DMS79 treated with DMSO at 0.1 percent for 48 hours (cell line): ENCODE measurements at regions not wholly inside any gene's neighbourhood (a gene's known extent, or its start where the extent isn't known, plus 50 kb on each side); places are given as distances from the start of the nearest gene placed in this dataset.
A peak's percentile ranks its signal among the peaks of the same experiment; 100 is the strongest.

Source experiments
- DNase-seq: peaks from one replicate; lab custom pipeline; 2025; lab: John Stamatoyannopoulos, UW

DNA sequence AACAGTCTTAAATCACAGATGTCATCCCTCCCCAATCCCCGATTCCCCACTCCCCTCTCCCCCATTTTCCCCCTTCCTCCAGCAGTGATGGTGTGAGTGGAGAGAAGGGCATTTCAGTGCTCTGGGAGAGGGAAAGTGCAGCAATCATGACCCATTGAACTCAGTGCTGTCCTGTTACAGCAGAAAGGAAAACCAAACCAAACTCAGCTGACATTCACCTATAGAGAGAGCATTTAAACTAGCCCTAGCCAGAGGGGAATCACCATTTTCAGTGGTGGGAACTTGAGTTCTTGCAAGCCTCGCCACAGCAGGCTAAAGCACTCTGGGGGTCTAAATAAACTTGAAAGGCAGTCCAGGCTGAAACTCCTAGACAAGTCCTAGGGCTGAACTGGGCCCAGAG is 129.9 kb upstream of the COL21A1 start:
- DNase-seq: no peak

GRCh38 chr6:56375806-56376205 is 128.4 kb upstream of the COL21A1 start:
- peak; percentile 31 for DNase-seq

DNA sequence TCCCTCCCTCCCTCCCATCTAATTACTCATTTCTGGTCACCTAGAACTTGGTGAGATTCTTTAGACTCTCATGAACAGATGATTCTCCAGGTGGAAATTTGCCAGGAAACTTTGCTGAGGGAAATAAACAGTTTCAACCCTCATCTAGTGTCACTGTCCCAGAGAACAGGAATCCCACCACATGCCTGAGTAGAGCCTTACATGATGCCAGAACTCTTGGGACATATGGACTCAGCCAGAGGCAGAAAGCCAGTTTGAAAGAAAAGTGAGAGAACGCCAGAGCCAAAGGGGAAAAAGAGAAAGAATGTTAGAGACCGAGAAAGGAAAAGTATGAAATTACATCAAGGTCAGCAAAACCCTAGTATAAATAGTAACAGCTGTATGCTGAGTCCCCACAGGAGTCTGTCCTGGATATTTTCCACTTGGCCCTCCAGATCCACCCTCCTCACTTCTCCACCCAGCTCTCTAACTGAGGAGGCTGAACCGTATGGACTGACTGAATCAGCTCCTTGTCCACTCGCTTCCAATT is 127.5 kb upstream of the COL21A1 start:
- no peak for DNase-seq

DNA sequence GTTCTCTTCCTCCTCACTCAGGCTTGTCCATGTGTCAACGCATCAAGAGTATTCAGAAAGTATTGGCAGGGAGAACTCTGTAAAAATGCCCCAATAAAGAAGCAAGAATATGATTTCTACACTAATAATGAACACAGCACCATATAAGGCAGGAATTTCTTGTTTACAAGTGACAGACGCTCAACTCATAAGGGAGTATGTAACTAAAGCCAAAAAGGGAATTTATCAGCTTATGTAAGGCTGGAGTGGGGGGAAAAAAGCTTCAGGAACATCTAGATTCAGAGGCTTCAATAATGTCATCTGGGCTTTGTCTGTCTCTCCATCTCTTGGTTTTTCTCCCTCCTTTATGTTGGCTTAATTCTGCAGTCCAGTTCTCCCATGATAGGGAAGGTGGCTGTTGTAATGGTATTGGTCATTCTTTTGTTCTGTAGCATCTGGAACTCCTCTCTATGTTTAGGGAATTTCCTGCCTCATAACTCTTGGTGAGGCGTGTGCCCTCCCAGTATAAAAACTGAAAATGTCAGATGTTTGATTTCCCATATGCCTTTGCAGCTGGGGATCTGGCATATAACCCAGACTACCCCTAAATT is 125.1 kb upstream of the COL21A1 start:
- DNase-seq: no peak

- DNase-seq: peak; percentile 86
Measured at GRCh38 chr6:56370561-56371211, 123.3 kb upstream of the COL21A1 start.

- DNase-seq: no peak
Measured at GRCh38 chr6:56370127-56370540, 122.8 kb upstream of the COL21A1 start.

DNA sequence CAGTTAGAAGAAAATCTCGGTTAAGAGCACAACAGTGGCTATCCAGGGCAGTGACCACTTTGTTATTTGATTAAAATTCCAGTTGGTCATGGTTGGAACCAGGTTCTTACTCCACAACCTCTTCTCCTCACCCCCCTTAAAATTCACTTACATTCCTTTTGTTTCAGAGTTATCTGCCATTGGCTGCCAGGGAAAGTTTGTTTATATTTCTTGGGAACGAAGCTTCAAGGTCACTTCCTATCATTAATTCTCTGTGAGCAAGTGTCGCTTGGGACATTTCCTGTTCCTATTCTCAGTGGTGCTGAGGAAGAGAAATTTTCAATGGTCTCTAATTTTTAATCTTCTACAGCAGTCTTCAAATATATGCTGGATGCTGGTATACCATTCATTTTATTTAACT is 121.1 kb upstream of the COL21A1 start:
- DNase-seq: no peak

- DNase-seq: no peak
Measured at GRCh38 chr6:56366141-56366852, 118.9 kb upstream of the COL21A1 start.

DNA sequence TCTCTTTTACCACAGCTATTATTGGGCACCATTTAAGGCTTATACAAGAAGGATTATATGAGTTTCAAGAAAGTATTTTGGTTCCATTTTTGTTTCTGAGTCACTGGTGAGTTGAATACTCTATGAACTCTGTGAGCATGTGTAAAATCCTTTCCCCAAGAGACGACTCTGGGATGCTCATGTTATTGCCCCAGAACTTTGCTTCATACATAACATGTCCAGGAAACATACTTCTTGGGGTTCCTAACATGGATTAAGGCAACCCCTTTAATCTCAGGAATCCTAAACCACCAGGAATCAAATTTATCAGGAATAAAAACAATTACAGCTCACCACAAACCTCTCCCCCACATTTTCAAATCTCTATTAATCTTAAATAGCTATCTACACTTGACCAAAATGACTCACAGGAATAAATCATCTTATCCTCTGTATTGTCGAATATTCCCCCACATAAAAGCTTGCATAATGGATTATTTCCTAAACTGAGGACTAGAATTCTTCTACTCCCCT is 117.5 kb upstream of the COL21A1 start:
- no peak for DNase-seq

- DNase-seq: no peak
Measured at GRCh38 chr6:56364431-56364826, 117.0 kb upstream of the COL21A1 start.

DNA sequence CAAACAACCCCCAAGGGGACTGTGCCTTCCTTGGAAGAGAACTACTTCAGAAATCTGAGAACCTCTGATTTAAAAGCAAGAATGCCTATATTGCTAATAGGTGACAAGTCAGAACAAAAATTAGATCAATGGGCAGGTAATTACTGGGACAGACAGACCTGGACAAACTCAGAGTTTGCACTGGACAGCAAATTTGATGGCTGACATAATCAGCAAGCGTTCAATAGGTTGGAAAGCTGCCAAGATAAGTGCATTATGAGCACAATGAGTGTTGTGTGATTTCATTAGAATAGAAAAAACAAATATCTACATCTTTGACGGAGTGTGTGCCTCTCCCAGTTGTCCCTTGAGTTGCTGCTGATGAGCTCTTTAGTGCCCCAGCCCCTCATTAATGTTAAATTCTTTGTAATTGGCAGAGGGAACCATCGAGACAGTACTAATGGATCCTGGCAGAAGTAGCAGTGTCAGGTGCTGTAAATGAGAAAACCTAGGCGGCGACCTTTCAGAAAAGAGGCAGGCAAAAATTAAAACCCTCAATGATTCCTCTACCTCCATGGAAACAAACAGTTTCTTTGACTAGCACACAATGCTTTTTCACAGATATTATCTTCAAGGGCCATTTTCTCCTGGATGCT is 116.5 kb upstream of the COL21A1 start:
- no peak for DNase-seq

GRCh38 chr6:56361812-56362211 is 114.4 kb upstream of the COL21A1 start:
- no peak for DNase-seq

- DNase-seq: peak; percentile 73
Measured at GRCh38 chr6:56359201-56359899, 112.0 kb upstream of the COL21A1 start.

DNA sequence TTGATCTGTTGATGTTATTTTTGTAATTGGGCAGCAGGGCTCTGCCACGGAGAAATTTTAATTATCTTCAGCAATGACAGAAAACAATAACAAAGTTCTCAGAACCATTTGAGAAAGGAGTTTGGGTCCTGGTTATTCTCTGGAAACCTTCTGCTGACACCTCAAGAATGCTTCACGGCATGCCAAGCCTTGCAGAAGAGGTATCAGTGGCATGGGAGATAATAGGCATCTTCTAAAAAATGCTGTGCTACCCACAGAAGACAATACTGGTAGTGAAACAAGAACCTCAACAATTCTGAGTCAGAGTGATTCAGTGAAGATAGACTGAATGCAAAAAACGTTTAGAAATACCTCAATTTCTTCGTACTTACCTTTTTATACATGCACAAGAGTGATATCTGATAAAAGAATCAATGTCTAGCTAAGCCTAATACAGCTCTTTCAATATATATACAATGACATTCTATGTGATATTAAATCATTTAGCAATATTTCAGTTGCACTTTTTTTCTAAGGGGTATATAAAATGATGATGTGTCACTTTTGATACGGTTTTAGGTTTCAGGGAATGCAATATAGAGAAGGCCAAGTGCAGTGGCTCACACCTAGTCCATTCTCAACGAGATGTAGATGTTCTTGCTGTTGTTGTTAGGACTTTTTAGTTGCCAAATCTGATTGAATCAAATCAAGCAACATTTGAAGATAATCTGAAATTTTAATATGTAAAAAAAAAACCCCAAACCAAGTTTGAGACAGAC is 110.4 kb upstream of the COL21A1 start:
- no peak for DNase-seq

- no peak for DNase-seq
Measured at GRCh38 chr6:56356426-56356825, 109.0 kb upstream of the COL21A1 start.

GRCh38 chr6:56353860-56354259 is 106.5 kb upstream of the COL21A1 start:
- DNase-seq: no peak

DNA sequence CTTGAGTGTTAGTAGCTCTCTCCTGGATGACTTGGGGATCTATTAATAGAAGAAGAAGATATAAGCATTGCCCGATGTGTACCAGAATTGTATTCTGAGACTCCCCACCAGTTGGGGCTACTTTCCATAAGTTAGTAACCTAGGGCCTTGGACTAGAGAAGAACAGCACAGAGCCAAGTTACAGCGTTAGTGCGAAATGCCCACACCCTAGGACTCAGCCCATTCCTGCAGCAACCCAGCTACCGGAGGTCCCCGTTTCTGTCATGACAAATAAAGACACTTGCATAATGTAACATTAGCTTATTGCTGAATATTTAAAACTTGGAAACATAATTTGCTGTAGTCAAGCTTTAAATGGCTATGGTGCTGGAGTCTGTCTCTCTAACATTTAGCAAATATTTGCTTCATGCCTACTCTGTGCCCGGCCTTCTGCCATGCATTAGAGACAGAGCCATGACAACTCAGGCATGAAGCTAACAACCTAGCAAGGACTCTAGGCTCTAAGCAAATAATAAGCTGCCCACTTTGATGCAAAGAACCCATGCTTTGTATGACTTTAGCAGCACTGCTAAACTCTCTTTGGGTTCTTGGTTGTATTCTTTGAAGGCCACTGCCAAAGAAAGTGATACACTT is 103.4 kb upstream of the COL21A1 start:
- no peak for DNase-seq

DNA sequence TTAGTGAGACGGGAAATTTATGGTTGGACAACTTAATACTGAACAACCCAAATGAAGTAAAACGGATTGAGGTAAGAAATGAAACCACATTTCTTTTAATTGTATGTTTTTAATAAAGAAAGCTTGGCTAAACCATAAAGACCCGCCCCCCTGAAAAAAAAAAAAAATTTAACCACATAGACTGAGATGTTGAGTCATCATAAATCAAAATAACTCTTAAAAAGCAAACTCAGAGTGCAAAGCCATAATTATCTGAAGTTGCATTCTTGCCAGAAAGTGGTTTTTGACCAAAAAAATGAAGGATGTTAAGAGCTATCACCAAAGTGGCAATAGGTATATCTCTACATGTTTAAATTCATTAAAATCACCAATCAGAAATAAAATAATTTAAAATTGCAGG is 101.8 kb upstream of the COL21A1 start:
- DNase-seq: no peak

DNA sequence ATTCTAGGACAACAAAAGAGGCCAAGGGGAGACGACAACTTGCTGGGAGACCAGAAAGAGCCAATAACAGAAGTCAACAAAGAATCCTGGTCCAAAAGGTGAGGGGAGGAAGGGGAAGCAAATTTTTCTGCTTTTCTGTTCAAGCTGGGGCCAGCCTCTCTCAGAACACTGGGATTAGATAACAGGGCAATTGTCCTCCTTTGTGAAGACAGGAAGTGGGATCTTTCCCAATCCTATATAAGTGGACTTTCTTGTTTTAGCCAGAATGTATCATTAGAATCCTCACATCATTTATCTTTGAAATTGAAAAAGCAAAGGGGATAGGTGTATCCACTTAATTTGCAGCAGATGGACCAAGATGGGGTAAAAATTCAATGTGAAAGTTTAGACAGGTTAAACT is 101.2 kb upstream of the COL21A1 start:
- DNase-seq: no peak

DNA sequence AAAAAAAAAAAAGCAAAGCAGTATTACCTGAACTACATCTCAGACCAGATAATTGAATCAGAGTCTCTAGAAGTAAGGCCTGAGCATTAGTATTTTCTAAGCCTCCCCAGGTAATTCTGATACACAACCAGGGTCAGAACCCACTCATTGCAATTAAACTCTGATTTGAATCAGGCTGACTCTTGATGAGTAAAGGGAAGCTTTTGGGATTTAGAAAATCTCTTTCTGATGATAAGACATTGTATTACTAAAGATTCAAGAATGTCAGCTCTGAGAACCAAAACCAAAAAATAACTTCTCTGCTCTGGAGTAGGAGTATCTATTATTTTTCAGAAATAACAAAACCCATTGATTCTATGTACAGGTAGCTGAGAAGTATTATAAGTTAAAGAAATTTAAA is 100.1 kb upstream of the COL21A1 start:
- DNase-seq: no peak

DNA sequence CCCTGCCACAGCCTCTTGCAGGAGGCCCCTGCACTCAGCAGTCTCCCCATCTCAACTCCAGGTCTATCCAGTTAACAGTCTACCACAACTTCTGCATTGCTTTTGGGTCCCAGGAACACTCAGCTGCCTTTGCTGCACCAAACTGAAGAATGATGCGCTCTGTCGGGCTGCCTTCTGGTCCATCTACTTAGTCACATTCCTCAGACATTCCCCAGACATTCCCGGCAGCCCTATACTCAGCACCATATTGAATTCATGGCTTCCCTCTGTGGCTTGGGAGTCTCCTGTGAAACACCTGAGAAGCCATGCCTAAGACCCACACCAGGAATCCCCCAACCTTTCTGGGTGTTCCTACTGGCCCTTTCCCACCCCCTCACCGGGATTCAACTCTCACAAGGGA is 99.6 kb upstream of the COL21A1 start:
- DNase-seq: no peak
